MCF 10A (cell line): ENCODE measurements at regions not wholly inside any gene's neighbourhood (a gene's known extent, or its start where the extent isn't known, plus 50 kb on each side); places are given as distances from the start of the nearest gene placed in this dataset.

ENCODE experiments used
- BruUV-seq: library from RNA; stranded (reverse); fragments of 400-500 nt; replicated peaks from 2 replicates; lab custom pipeline; 2021; lab: Mats Ljungman, UMichigan
- CTCF ChIA-PET: fragments of 300-600 bp; sonication (Branson Sonifier 250); formaldehyde crosslinking; extraction: SDS; loops from one replicate; lab custom pipeline; 2021; ENCODE audit warnings: antibody characterized with exemption, inconsistent platforms; lab: Yijun Ruan, JAX
- POLR2A ChIA-PET: fragments of 300-600, 350-650 bp; sonication (Branson Sonifier 250); formaldehyde crosslinking; extraction: SDS; loops from one replicate; lab custom pipeline; 2020; ENCODE audit warnings: antibody characterized with exemption, inconsistent platforms; lab: Yijun Ruan, JAX
- DNase-seq: peaks from one replicate; pipeline ENCODE4 v3.0.0-alpha.2; 2018; ENCODE audit not compliant: unreplicated experiment
- H3K27ac Mint-ChIP-seq: one replicate; pipeline ENCODE4 v1.8.0; 2022; ENCODE audit warnings: mild to moderate bottlenecking, low read depth, mixed read lengths; ENCODE audit not compliant: unreplicated experiment
- H3K27me3 Mint-ChIP-seq: one replicate; pipeline ENCODE4 v1.8.0; 2022; ENCODE audit warnings: mixed read lengths; ENCODE audit not compliant: insufficient read depth, unreplicated experiment
- H3K36me3 Mint-ChIP-seq: one replicate; pipeline ENCODE4 v1.8.0; 2022; ENCODE audit warnings: mild to moderate bottlenecking, moderate library complexity, mixed read lengths; ENCODE audit not compliant: insufficient read depth, unreplicated experiment
- H3K4me1 Mint-ChIP-seq: one replicate; pipeline ENCODE4 v1.8.0; 2022; ENCODE audit warnings: mixed read lengths; ENCODE audit not compliant: insufficient read depth, unreplicated experiment
- H3K4me3 Mint-ChIP-seq: one replicate; pipeline ENCODE4 v1.8.0; 2022; ENCODE audit warnings: mild to moderate bottlenecking, moderate library complexity, mixed read lengths; ENCODE audit not compliant: unreplicated experiment
- H3K9me3 Mint-ChIP-seq: one replicate; pipeline ENCODE4 v1.8.0; 2022; ENCODE audit warnings: mixed read lengths; ENCODE audit not compliant: unreplicated experiment
- CTCF ChIP-seq: fragments of 200-600 bp; IDR thresholded peaks from one replicate; pipeline ENCODE4 v1.8.0; 2022; ENCODE audit warnings: antibody characterized with exemption, mild to moderate bottlenecking; ENCODE audit not compliant: unreplicated experiment
- intact Hi-C: fragments of 100-400 bp; cut with micrococcal nuclease; formaldehyde crosslinking; loops from 2 replicates; pipeline ENCODE4 v1.14.1; 2022

GRCh38 chr3:44033123-44033522 lies 208.6 kb upstream of the TOPAZ1 start:
- BruUV-seq: no TSS peak
- Mint-ChIP-seq H3K4me3 (no peak overlapping the region), H3K27ac (no peak overlapping the region), H3K27me3 (no peaks in the 10 kb centered on the region), H3K9me3 (no peaks in the 10 kb centered on the region), H3K36me3 (no peaks in the 10 kb centered on the region), H3K4me1 (no peaks in the 10 kb centered on the region)
- ChIA-PET POLR2A (no interaction called here), CTCF (no interaction called here)
- TF ChIP-seq CTCF: no peak
- intact Hi-C loops: no loop called here
- no peak for DNase-seq

- Mint-ChIP-seq H3K27ac (no peak overlapping the region), H3K27me3 (no peaks in the 10 kb centered on the region), H3K36me3 (no peaks in the 10 kb centered on the region), H3K9me3 (no peaks in the 10 kb centered on the region), H3K4me1 (no peaks in the 10 kb centered on the region), H3K4me3 (no peak overlapping the region)
- BruUV-seq: no TSS peak
- ChIA-PET CTCF (interaction anchor here (0.8 kb wide), 1 partner anchor 17 kb away, joined by 3 read pairs; no protein-coding TSS in a partner anchor), POLR2A (no interaction called here)
- no peak for TF ChIP-seq CTCF
- DNase-seq: no peak
- intact Hi-C loops: no loop called here
Measured at GRCh38 chr3:44036850-44037249, 204.8 kb upstream of the TOPAZ1 start.

GRCh38 chr3:44039006-44039405 lies 202.7 kb upstream of the TOPAZ1 start:
- H3K27ac Mint-ChIP-seq: no peak overlapping the region
- no TSS peak for BruUV-seq
- ChIA-PET POLR2A (no interaction called here), CTCF (interaction anchor here (0.7 kb wide), 1 partner anchor 1007 kb away, joined by 3 read pairs; no protein-coding TSS in a partner anchor)
- peak; percentile 0 for DNase-seq
- no peaks in the 10 kb centered on the region for H3K27me3 Mint-ChIP-seq
- no peaks in the 10 kb centered on the region for H3K36me3 Mint-ChIP-seq
- no peak overlapping the region for H3K4me3 Mint-ChIP-seq
- TF ChIP-seq CTCF: no peak
- H3K4me1 Mint-ChIP-seq: no peaks in the 10 kb centered on the region
- intact Hi-C loops: no loop called here
- no peaks in the 10 kb centered on the region for H3K9me3 Mint-ChIP-seq

- no peak for DNase-seq
- H3K4me3 Mint-ChIP-seq: no peak overlapping the region
- H3K36me3 Mint-ChIP-seq: no peaks in the 10 kb centered on the region
- no peaks in the 10 kb centered on the region for H3K4me1 Mint-ChIP-seq
- ChIA-PET CTCF (interaction anchor here (0.6 kb wide), 1 partner anchor 40 kb away, joined by 3 read pairs; no protein-coding TSS in a partner anchor), POLR2A (no interaction called here)
- H3K9me3 Mint-ChIP-seq: no peaks in the 10 kb centered on the region
- H3K27me3 Mint-ChIP-seq: no peaks in the 10 kb centered on the region
- no peak for TF ChIP-seq CTCF
- no peak overlapping the region for H3K27ac Mint-ChIP-seq
- intact Hi-C loops: no loop called here
- no TSS peak for BruUV-seq
Measured at GRCh38 chr3:44041726-44042125, 200.0 kb upstream of the TOPAZ1 start.
